Stimulated activated CD8-positive, alpha-beta memory T cell treated with anti-CD3 and anti-CD28 coated beads, Interleukin-15, amount 100 ng/mL, for 4 hours (primary cell): ENCODE measurements at regions not wholly inside any gene's neighbourhood (a gene's known extent, or its start where the extent isn't known, plus 50 kb on each side); places are given as distances from the start of the nearest gene placed in this dataset.
"Not testable (repeated sequence)": the region's sequence is repeated elsewhere in the genome, so short reads cannot be mapped to it uniquely, and the experiment has no call there.

Source experiments
- DNase-seq, 2 donors: peaks; one replicate each; pipeline ENCODE4 v3.0.0-alpha.2; 2020; ENCODE audit warnings: low read depth in 2 of 2

DNA sequence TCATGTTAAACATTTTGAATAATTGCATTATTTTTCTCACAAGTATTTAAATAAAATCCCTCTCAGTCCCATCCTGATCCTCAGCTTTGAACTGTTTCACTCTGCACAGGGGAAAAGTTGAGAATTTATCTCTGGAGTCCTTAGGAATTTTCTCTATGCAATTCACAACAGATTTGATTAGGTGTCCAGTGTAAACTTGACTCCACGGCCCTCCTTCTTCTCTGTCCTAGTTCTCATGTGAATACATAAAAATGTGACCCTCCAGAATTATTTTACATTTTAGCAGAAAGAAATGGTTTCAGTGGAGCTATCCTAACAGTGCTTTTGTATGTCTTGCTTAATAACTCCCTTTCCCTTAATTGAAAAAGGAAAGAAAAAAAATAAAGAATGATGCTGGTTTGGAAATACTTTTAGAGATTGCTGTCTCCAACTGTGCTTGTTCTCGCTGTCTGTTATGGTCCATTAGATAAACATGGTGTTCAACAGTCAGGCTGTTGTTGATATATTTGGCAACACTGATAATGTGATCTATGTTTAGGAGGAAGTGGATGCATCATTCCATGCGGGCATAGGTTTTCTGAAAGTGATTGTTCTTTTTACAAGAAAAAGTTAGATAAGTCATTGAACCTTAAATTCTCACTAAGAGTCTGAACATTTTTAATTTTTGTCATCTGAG, 599.4 kb upstream of the CITED2 start:
- DNase-seq = no peak

DNA sequence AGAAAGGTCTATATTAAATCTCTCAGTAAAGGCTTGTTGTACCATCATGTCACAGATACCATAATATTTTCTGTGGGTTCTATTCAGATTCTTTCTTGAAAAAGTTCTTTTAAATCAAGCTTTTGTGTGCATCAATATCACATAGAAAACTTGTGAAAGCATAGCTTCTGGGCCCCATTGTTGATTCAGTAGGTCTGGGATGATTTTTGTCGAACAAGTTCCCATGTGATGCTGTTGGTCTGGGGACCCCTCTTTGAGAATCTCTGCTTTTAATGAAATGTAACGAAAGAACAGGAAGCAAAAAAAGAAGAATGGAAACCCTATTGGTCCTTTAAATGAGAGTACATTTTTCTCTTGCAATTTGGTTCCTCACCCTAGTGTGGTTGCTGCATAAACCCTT, 597.7 kb upstream of the CITED2 start:
- no peak for DNase-seq

- DNase-seq = no peak
Observed at GRCh38 chr6:139970591-139970991, 596.1 kb upstream of the CITED2 start.

GRCh38 chr6:139967497-139967896, 593.0 kb upstream of the CITED2 start:
- DNase-seq = no peak

- no peak for DNase-seq
Observed at GRCh38 chr6:139965393-139965792, 590.9 kb upstream of the CITED2 start.

DNA sequence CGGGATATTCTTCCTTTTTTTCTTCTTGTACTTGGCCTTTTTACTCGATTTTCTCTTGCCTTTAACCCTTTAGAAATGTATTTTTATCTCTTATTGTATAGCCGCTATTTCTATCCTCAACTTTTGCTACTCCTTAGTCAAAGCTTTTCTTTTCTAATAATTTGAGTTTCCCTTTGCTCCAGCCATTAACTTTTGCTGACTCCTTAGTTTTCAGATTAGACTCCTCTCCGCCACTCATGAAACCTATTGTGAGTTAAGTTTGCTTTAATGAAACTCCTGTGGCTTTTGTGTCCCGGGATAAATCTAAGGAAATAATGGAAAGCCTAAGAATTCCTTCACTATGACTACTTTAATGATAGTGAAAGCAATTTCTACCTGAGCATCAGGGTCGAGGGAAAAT, 590.3 kb upstream of the CITED2 start:
- DNase-seq = no peak

- DNase-seq = no peak
Observed at GRCh38 chr6:139962654-139963347, 588.4 kb upstream of the CITED2 start.

- no peak for DNase-seq
Observed at GRCh38 chr6:139961190-139961589, 586.7 kb upstream of the CITED2 start.

GRCh38 chr6:139960671-139961070, 586.2 kb upstream of the CITED2 start:
- no peak for DNase-seq

DNA sequence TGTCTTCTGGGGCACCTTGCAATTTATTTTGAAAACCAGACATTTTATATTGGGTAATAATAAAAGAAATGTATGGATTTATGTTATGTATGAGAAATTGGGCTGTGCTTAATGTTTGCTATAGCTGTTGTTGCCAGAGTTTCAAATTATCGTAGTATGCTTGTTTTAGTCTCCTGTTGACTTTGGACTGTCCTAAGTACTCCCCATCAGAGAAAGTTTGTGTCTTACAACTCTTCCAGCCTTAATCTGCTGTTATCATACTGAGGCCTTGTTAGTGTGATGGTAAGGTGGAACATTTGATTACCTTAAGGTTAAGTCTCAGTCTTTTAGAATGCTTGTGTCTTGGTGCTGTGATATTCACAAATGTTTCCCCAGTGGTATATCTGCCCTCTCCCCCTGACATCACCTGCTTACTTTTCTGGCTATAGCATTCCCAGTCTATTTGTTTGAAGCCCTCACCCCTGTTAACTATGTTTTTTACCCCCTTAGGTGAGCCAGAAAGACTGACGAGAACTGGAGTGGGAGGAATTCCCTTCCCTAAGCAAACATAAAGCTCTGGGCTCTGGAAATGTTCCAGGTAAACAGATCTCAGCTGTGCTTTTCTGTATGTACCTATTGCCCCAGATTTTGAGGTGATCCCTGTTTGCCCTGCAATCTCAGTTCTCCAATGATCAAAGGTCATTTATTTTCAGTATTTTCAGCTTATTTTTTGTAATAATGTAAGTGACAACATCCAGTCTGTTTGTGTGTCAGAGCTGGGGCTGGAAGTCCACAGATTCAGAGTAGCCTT, 581.1 kb upstream of the CITED2 start:
- DNase-seq = no peak

GRCh38 chr6:139954463-139955071, 580.1 kb upstream of the CITED2 start:
- DNase-seq = no peak

DNA sequence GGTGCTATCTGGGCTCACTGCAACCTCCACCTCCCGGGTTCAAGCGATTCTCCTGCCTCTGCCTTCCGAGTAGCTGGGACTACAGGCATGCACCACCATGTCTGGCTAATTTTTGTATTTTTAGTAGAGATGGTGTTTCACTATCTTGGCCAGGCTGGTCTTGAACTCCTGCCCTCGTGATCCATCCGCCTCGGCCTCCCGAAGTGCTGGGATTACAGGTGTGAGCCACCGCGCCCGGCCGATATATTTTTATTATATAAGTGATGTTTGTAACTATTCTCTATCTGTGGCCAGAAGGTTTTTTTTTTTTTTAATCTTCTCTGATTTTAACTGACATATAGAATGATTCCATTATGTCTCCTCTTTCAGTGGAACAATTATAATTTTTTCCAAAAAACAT, 579.3 kb upstream of the CITED2 start:
- DNase-seq = not testable (repeated sequence)

GRCh38 chr6:139951172-139951571, 576.7 kb upstream of the CITED2 start:
- DNase-seq = no peak

- DNase-seq = no peak
Observed at GRCh38 chr6:139944976-139945375, 570.5 kb upstream of the CITED2 start.

- no peak for DNase-seq
Observed at GRCh38 chr6:139944131-139944530, 569.7 kb upstream of the CITED2 start.

DNA sequence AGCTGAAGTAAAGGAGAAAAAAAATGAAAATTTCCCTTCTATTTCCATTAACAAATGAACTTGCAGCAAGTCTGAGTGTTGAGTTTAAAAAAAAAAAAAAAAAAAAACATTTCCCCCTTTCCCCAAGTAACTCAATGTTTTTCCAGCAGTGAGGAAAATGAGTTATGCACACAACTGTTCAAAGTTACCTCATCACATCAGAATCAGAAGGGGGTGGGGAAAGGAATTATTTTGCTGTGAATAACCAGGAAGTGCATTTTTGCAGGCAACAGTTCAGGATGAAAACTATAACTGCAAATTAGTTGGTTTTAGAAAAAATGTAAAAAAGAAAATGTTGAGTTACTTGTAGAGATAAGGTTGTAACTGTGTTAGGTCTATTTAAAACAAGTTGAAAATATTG, 568.9 kb upstream of the CITED2 start:
- no peak for DNase-seq

GRCh38 chr6:139942331-139942730, 567.9 kb upstream of the CITED2 start:
- no peak for DNase-seq

- no peak for DNase-seq
Observed at GRCh38 chr6:139941826-139942225, 567.4 kb upstream of the CITED2 start.

- no peak for DNase-seq
Observed at GRCh38 chr6:139940741-139941729, 566.6 kb upstream of the CITED2 start.

DNA sequence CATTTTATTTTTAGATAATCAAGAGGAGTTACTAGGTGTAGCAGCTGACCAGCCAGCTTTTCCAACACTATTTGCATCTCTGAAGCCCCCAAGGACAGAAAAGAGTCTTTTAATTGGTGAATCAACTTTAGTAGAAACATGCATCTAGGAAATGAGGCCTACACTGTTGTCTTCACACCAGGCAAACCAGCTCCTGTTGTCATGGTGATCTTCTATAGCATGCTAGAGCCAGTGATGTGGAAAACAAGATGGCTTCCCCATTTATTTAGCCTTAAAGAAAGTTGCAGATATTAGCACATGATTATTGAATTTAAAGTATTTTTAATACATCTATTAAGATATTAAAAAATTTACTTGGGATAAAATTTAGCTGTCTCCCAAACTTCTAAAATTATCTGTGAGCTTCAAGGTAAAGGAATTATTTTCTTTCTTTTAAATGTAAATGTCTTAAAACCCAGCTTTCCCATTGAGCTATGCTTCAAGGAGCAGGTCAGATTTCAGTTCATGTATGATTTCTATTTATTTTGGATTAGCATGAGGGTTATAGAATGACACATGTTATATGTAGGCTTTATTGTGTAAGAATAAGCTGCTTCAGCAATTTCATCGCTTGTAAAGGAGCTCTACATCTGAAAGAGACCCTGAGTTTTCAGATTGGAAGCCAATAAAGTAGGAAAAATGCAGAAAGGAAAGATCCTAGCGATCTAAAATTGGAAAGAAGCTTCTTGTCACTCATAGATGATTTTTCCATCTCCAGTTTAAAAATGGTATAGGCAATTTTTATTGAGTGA, 564.9 kb upstream of the CITED2 start:
- DNase-seq = no peak
